Fibroblast of mammary gland (primary cell): ENCODE measurements at regions not wholly inside any gene's neighbourhood (a gene's known extent, or its start where the extent isn't known, plus 50 kb on each side); places are given as distances from the start of the nearest gene placed in this dataset.

ENCODE experiments used
- DNase-seq: peaks from one replicate; pipeline ENCODE4 v3.0.0-alpha.2; 2010; ENCODE audit warnings: low read depth
- H3K4me3 ChIP-seq: 2 replicates; pipeline ENCODE4 v1.5.1; 2011; ENCODE audit warnings: low read depth, mild to moderate bottlenecking, low read length, moderate library complexity; ENCODE audit not compliant: control insufficient read depth
- CTCF ChIP-seq: conservative IDR thresholded peaks from 2 replicates; pipeline ENCODE4 v1.5.1; 2011; ENCODE audit warnings: low read depth, low read length, inconsistent platforms; ENCODE audit not compliant: control insufficient read depth, insufficient read depth

GRCh38 chr15:97654481-97655076, 305.9 kb upstream of the ARRDC4 start:
- no peak overlapping the region for H3K4me3 ChIP-seq
- TF ChIP-seq CTCF = no peak
- DNase-seq = no peak

- no peak overlapping the region for H3K4me3 ChIP-seq
- TF ChIP-seq CTCF = no peak
- no peak for DNase-seq
Measured at GRCh38 chr15:97661796-97662195, 298.7 kb upstream of the ARRDC4 start.

GRCh38 chr15:97672586-97672985, 287.9 kb upstream of the ARRDC4 start:
- no peak for TF ChIP-seq CTCF
- H3K4me3 ChIP-seq = no peak overlapping the region
- DNase-seq = no peak

- TF ChIP-seq CTCF = no peak
Measured at GRCh38 chr15:97678656-97679055, 281.8 kb upstream of the ARRDC4 start.

DNA sequence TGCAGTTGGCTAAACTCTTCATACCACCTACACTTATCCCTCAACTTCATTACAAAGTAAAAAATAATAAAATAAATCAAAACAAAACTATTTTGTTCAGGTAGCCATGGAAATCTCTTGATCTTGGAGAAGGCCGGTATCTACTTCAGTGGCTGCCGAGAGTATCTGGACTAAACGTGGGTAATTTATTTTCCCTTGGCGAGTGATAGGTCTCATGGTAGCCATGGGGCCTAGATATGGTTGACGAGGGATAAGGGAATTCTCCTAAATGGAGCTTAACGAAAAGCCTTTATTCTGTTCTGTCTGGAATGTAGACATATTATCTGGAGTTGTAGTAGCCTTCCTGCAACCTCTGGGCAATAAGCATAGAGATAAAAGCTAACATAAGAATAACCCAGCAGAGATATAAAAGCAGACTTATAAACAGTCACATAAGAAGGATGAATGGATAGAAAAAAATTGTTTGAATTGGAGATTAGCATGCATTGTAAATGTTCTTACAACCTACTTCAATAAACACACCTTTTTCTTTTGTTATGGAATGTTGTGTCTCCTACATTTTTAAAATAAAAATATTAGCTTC, 281.3 kb upstream of the ARRDC4 start:
- no peak for DNase-seq
- H3K4me3 ChIP-seq = no peak overlapping the region
- TF ChIP-seq CTCF = no peak

More at GRCh38 chr15:97678656-97679055, 281.8 kb upstream of the ARRDC4 start:
- H3K4me3 ChIP-seq = no peak overlapping the region
- no peak for DNase-seq

DNA sequence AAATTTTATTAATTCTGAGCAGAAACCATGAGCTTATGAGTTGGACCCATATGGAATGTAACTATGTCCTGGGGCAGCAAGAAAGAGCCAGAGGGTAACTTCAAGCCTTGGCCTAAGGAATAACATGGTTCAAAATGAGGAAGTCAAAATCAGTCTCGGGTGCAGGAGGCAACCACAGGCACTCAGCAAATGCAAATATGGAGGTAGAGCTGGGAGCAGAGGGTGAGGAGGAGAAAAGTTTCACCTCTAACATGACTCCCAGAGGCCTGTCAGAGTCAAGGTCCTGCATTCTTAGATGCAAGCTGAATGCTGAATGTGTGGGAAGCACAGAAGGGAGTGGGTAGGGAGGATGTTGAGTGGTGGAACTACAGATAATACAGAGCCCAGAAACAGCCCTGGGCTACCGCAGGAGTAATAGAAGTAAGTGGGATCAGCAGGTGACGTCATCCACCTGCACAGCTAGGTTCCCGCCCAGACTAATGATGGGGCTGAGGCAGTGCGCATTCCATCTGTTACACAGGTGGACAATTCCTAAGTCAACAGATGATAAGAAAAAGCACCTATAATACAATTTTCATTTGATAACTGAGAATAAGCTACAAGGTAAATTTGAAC, 279.8 kb upstream of the ARRDC4 start:
- no peak overlapping the region for H3K4me3 ChIP-seq
- no peak for DNase-seq
- TF ChIP-seq CTCF = no peak
